ENCODE measurements at regions not wholly inside any gene's neighbourhood (a gene's known extent, or its start where the extent isn't known, plus 50 kb on each side); places are given as distances from the start of the nearest gene placed in this dataset.

GRCh38 chr12:132406493-132407450 lies 77.4 kb upstream of the GALNT9 start:
- WGBS (ENCODE audit: low lambda C conversion rate): 9% methylated on average over 13 of the region's 67 CpGs
- H3K27ac ChIP-seq (ENCODE audit: low read depth in 2 of 2, low read length in 1 of 2): no peak overlapping the region
- no peak overlapping the region for H2AFZ ChIP-seq (ENCODE audit: low read depth)
- no peak overlapping the region for H3K9ac ChIP-seq
- H3K36me3 ChIP-seq (replicated peaks in 1 of 2; ENCODE audit: control insufficient read depth in 1 of 2, insufficient read depth in 2 of 2, low read length in 1 of 2): no peaks in the 10 kb centered on the region
- no peaks in the 10 kb centered on the region for H3K9me3 ChIP-seq
- H3K4me2 ChIP-seq: peak overlapping the region; percentile 73; the same call in 1 of the 2 replicates
- DNase-seq: peak; percentile 58
- no peaks in the 10 kb centered on the region for H3F3A ChIP-seq (replicated peaks; ENCODE audit: insufficient read depth)
- H3K4me1 ChIP-seq (ENCODE audit: control insufficient read depth in 1 of 2, insufficient read depth in 2 of 2, low read depth in 1 of 2, low read length in 1 of 2): peaks cover 0 to 9% of the 10 kb centered on the region in 2 experiments; a peak in 1 of 4 replicates
- H4K20me1 ChIP-seq (ENCODE audit: insufficient read depth): no peaks in the 10 kb centered on the region
- H3K9me2 ChIP-seq: no peaks in the 10 kb centered on the region
- POLR2A ChIA-PET: no interaction called here
- H3K4me3 ChIP-seq (ENCODE audit: low read depth in 2 of 2, low read length in 1 of 2): peak overlapping the region in 1 of 2 experiments; percentile 20; a peak in 1 of 4 replicates
- CTCF ChIA-PET: interaction anchor here (0.6 to 3.3 kb wide), 6 partner anchors 8 to 253 kb away, joined by 3 to 42 read pairs (median 4); no protein-coding TSS in a partner anchor
- no peaks in the 10 kb centered on the region for H3K79me2 ChIP-seq (ENCODE audit: insufficient read depth)
- H3K27me3 ChIP-seq (ENCODE audit: insufficient read depth): peaks cover 67% of the 10 kb centered on the region
- TF ChIP-seq SIN3A (IDR thresholded peaks at IDR 0.05; ENCODE audit: borderline replicate concordance, low read depth, low read length): no peak
- TF ChIP-seq GABPA (IDR thresholded peaks at IDR 0.05; ENCODE audit: low read depth): no peak
- TF ChIP-seq, protein P1, sequence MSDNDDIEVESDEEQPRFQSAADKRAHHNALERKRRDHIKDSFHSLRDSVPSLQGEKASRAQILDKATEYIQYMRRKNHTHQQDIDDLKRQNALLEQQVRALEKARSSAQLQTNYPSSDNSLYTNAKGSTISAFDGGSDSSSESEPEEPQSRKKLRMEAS (IDR thresholded peaks at IDR 0.05; ENCODE audit: low read depth): no peak
- TF ChIP-seq, protein P2, sequence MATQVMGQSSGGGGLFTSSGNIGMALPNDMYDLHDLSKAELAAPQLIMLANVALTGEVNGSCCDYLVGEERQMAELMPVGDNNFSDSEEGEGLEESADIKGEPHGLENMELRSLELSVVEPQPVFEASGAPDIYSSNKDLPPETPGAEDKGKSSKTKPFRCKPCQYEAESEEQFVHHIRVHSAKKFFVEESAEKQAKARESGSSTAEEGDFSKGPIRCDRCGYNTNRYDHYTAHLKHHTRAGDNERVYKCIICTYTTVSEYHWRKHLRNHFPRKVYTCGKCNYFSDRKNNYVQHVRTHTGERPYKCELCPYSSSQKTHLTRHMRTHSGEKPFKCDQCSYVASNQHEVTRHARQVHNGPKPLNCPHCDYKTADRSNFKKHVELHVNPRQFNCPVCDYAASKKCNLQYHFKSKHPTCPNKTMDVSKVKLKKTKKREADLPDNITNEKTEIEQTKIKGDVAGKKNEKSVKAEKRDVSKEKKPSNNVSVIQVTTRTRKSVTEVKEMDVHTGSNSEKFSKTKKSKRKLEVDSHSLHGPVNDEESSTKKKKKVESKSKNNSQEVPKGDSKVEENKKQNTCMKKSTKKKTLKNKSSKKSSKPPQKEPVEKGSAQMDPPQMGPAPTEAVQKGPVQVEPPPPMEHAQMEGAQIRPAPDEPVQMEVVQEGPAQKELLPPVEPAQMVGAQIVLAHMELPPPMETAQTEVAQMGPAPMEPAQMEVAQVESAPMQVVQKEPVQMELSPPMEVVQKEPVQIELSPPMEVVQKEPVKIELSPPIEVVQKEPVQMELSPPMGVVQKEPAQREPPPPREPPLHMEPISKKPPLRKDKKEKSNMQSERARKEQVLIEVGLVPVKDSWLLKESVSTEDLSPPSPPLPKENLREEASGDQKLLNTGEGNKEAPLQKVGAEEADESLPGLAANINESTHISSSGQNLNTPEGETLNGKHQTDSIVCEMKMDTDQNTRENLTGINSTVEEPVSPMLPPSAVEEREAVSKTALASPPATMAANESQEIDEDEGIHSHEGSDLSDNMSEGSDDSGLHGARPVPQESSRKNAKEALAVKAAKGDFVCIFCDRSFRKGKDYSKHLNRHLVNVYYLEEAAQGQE (IDR thresholded peaks at IDR 0.05; ENCODE audit: low read depth, low read length): no peak
- TF ChIP-seq POLR2AphosphoS5 (IDR thresholded peaks at IDR 0.05; ENCODE audit: low read depth, low read length): no peak
- no peak for TF ChIP-seq TEAD4 (IDR thresholded peaks at IDR 0.05; ENCODE audit: borderline replicate concordance, insufficient read depth)
- no peak for TF ChIP-seq TCF12 (IDR thresholded peaks at IDR 0.05)
- TF ChIP-seq RFX5 (IDR thresholded peaks at IDR 0.05; ENCODE audit: low read length): no peak
- no peak for TF ChIP-seq USF1 (IDR thresholded peaks at IDR 0.05; ENCODE audit: borderline replicate concordance, low read depth)
- TF ChIP-seq FOSL2 (IDR thresholded peaks at IDR 0.05; ENCODE audit: borderline replicate concordance, low read depth): no peak
